NCI-H2107 (cell line): ENCODE measurements at regions not wholly inside any gene's neighbourhood (a gene's known extent, or its start where the extent isn't known, plus 50 kb on each side); places are given as distances from the start of the nearest gene placed in this dataset.
"Not testable (repeated sequence)": the region's sequence is repeated elsewhere in the genome, so short reads cannot be mapped to it uniquely, and the experiment has no call there.

Experiments used
- DNase-seq: peaks from one replicate; lab custom pipeline; 2025; lab: John Stamatoyannopoulos, UW

DNA sequence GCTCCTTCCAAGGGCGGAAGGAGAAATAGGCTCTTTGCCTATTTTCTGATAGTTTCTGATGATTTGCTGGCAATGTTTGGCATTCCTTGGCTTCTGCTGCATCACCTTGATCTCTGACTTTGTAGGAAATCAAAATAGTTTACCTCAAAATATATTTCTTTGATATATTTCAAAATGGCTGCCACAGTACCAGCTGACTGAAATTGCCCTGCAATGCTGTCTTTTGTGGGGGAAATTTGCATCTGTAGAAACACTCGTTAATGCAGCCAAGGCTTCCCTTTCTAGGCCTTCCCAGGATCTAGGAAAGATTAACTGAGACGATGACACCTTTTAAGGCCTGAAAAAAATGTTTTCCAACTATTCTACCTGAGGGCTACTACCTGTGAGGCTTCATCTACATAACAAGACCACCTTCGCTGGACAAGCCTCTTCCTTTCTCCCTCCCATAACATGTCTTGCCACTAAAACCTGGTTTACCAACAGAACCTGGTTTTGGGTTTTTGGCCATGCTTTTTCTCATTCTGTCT, 212.8 kb upstream of the SSTR1 start:
- DNase-seq: no peak

DNA sequence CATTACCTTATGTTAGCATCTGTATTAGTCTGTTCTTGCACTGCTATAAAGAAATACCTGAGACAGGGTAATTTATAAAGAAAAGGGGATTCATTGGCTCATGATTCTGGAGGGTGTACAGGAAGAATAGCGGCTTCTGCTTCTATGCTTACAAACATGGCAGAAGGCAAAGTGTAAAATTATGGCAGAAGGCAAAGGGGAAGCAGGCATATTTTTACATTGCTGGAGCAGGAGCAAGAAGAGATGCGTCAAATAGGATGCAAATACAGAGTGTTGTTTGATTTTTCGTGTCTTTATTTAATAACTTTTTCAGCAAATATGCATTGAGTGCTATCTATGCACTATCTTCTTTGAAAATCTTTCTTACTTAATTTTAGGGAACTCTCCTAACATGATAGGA, 210.7 kb upstream of the SSTR1 start:
- DNase-seq: no peak

DNA sequence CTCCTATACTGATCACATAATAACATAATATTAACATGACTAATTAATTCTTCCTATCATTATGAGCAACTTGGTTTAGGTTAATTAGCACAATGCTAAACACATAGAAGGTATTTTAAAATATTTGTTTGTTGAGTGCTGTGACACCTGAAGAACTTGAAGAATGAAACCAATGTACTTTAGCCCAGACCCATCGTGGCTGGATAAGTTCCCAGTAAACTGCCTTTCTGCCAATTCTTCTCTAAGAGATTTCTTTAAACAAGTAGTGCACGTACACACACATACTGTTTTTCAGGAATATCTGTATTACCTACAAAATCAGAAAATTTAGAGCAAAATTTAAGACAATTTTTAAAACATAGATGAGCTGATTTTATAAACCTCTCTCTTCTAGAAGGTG, 207.4 kb upstream of the SSTR1 start:
- no peak for DNase-seq

DNA sequence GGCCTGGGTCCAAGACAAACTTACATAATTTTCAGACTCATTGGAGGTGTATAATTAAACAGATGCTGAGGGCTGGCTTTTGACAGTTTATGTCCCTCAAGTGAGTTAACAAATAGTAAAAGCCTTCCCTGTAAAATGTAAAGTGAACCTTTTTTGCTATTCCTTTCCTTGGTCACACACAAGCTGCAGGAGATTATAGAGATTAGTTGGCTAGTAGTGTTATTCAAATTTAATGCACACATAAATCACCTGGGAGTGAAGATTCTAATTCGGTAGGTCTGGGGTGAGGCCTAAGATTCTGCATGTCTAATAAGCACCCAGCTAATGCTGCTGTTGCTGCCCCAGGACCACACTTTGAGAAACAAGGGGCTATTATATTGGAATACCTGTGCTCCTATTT, 206.2 kb upstream of the SSTR1 start:
- no peak for DNase-seq

DNA sequence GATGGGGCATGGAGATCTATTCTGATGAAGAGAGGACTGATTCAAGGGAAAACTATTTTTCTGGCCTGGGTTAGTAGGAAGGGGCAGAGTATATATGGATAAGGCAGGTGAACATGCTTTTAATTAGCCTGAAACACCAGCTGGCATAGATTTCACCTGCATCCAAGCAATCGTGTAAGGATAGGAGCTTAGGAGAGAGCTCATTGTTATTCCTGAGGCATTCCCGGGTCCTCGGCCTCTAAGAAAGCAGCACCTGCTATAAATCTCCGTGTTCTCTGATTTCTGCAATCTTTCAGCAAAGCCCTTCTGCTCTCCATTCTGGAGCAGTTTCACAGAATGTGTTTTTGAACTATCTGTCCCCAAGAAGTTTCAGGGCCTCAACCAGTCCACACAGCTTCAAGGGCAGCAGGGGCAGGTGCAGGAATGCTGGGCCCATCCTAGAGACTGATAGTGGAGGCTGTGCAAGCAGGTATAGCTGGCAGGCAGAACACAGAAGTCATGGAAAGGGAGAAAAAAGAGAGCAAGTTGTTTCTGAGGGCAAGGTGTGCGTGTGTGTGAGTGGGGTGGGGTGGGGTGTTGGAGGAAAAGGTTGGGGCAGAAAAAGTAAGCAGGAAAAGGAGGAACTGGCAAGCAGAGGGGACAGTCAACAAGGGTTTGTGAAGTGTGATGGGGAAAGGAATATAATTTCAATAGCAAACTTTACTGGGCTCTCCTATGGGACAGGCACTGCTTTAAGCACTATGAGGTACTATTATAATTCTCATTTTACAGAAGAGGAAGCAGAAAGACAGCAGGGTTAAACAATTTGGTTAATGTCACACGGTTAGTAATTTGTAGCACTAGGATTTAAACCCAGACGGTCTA, 203.7 kb upstream of the SSTR1 start:
- no peak for DNase-seq

DNA sequence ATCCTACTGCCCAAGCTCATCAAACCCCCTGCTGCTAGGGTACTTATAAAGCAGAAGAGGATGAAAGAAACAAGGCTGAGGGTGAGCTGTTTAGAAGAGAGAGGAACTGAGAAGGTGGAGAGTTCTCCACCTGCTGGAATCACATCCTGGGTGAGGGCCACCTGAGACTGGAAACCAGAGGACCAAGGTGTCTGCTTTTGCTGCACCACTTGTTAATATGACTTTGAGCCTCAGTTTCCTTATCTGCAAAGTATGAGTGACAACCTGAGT, 203.2 kb upstream of the SSTR1 start:
- no peak for DNase-seq

DNA sequence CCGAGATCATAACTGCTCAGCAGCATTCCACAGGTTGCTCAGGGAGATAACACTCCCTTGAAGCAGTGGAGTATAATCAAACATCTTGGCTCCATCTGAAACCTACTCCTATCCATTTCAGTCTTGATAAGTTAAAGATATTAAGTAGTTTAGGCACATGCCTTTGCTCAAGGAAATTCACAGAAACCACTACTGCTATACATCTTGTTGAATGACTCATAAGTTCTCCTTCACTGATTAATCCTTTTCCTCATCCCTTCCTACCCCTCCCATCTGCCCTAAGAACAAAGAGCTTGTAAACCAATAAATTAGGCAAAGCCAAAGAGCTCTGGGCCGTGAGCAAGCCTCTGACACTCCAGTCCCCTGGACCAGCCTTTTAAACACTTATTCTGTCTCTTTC, 196.5 kb upstream of the SSTR1 start:
- not testable (repeated sequence) for DNase-seq

DNA sequence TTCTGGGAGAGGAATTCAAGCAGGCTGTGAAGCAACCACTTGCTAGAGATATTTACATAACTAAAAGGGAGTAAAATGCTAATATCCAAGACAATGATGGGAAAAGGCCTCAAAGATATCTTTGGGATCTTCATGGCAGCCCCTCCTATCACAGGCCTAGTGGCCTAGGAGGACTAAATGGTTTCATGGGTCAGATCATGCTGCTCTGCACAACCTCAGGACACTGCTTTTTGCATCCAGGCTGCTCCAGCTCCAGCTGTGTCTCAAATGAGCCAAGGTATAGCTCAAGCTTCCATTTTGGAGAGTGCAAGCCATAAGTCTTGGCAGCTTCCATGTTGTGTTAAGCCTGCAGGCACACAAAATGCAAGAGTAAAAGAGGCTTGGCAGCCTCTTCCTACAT, 195.6 kb upstream of the SSTR1 start:
- no peak for DNase-seq

DNA sequence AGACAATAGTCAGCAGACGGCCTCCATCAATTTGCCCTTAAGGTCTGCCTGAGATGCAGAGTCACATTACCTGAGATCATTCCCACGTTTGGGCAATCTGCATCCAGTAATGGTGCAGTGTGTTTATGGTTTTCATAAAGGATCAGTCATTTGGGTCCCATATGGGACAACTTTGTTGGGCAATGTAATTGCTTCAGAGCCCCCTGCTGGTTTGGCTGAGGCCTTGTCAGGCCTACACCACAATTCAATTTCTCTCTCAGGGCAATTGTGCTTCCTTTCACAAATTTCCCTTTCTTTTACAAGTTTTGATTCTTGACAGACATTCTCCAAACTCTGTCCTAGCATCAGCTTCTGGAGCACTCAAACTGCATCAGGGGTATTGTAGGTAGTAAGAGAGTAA, 191.2 kb upstream of the SSTR1 start:
- no peak for DNase-seq

DNA sequence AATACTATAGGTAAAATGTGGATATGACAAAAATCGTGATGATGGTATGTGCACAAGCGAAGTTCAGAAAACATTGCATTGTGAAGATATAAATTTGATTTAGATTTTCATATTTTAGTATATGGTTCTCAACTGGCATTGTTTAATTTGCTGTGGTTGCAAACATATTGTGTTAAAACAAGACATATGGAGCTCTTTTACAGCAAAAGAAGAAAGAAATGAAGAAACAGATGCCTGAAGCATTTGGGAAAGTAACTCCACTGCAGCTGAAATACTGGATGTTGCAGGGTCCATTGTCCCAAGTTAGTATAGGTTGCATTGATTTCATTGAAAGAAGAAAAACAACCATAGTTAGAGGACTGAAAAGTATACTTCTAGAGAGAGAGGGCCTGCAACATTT, 185.8 kb upstream of the SSTR1 start:
- DNase-seq: no peak

DNA sequence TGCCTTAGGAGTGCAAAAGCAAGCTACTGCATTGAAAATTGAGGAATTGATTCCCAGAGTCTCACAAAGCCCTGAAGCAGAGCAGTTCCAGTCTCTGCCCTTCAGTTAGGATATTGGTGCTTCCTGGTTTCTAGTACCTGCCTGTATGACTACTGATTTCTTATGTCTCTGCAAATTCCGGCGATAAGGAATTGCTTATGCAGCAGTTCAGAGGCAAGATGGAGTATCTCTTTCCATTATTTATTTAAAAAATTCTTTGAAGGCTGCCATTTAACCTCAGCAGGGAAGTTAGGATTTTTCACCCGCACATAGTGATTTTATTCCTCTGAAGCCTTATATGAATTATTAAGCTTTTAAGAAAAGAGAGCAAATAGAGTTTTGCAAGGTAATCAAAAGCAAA, 184.9 kb upstream of the SSTR1 start:
- no peak for DNase-seq

DNA sequence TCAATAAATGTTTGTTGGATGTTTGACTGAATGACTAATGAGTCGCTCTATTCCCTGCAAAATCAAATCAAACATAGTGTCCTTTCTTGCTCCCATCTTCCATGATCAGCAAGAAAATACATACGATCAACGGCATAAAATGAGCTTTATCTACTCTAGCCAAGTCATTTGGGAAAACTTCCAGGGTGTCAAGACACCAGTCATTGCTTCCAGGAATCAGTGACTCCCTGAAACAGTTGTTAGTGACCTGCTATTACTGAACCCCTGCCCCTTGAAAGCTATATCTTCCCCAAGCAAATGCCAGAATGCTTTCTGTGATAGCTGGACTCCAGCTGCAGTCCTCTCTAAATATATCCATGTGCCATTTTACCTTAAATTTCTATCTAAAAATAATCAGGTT, 169.5 kb upstream of the SSTR1 start:
- DNase-seq: no peak

DNA sequence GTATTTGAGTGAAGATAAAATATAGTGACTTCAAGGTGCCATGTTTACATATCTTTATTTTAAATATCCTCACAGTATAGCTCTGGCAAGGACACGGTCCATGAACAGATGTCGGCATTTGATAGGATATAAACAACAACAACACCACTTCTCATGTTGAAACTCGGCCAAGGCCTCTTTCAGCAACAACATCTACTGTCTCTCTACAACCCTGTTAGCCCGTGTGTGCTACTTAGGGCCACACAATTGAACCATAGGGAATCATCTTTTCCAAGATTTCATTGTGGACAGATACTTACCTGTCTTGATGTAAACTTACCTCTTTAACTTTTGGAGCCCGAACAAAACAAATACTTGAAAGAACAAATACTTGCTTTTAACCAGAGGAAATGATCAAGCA, 168.7 kb upstream of the SSTR1 start:
- DNase-seq: no peak

DNA sequence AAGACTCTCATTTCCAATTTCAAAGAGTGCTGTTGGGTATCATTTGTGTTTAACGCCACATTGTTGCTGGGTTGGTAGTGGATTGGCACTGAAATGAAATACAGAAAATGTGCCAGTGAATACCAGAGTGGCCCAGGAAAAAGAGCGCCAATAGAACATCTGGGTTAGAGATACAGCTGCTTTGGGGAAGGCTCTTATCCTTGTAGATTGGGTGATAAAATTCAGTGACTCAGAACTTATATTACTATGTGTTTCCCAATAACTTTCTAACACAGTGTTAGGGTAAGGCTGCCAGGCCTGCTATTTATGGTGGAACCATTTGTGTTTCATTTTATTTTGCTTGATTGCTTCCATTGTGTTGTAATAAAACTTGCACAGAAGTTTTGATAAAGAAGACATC, 168.2 kb upstream of the SSTR1 start:
- DNase-seq: no peak

DNA sequence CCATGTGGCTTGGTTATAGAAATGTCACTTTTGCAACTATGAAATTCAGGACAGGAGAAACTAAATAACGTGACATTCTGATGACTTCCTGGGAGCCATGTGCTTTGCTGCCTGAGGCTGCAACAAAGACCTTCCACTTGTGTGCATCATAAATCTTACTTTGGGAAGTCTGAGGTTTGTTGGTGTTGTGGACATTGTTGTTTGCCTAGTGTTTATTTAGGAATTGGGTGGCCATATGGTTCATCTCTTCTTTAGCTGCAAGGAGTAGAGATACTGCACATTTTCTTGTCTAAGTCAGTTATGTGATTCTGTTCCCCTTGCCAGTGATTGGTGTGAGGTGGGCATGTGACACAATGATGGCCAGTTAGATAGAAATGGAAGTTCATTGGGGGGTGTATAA, 167.3 kb upstream of the SSTR1 start:
- no peak for DNase-seq

DNA sequence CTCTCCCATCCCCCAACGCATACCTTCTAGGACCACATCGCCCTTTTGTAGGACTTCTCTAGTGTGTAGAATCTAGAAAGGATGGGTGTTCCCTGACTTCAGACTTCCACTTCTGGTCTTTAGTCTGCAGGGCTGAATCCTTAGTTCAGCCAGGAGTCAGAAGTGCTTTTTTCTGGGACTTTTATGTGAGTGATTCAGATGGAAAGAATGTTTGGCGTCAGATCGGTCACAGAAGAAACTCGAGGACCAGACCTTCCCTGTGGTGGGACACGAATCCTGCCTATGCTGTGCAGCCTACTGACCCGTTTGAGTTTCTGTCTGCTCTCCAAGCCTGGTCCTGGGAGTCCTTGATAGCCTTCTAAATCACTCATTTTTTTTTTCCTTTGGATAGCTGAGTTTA, 165.4 kb upstream of the SSTR1 start:
- no peak for DNase-seq

DNA sequence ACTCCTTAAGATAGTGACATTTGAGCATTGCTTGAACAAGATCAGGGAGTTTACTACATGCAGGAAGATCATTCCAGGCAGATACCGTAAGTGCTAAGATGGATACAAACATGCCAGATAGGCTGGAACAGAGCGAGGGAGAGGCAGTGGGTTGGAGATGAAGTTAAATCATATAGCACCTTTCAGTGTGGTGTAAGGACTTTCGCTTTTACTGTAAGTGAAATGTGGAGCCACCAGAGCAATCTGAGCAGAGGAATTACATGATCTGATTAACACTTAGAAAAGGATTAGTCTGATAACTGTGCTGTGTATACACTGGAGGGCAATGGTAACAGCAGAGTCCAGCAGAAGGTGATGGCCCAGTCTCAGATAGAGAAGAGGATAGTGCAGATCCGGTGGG, 163.0 kb upstream of the SSTR1 start:
- DNase-seq: no peak

DNA sequence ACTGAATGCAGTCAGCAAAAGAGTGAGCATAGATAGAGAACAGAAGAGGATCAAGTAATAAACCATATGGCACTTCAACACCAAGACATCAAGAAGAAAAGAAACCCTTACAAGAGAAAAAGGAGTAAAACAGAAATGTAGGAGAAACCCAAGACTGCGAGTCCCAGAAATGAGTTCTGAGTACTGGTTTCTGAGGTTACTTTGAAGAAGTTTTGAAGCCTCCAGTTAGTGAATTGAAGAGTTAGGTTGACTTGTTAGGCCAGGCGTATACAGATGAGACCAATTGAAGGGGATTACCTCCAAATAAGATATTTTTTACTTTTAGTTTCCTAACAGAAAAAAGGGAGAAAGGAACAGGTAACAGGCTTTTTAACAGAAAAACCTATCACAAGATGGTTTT, 162.2 kb upstream of the SSTR1 start:
- DNase-seq: no peak

DNA sequence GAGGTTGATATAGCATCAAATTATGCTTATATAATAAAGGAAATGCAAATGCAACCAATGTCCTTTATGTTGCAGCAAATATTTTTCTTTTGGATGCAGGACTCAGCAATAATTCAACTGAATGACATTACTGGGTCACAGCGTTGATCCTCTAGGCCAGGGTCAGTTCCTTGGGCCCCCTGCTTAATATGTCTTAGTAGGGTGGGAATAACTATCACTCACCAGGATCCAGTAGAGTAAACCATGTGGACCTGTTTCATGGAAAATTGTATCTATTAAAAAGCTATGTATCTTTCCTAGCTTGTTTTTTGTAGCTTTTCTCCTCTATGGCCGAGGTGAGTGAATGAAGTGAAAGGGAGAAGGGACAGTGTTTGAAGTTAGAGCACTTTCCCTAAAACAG, 161.5 kb upstream of the SSTR1 start:
- DNase-seq: no peak

DNA sequence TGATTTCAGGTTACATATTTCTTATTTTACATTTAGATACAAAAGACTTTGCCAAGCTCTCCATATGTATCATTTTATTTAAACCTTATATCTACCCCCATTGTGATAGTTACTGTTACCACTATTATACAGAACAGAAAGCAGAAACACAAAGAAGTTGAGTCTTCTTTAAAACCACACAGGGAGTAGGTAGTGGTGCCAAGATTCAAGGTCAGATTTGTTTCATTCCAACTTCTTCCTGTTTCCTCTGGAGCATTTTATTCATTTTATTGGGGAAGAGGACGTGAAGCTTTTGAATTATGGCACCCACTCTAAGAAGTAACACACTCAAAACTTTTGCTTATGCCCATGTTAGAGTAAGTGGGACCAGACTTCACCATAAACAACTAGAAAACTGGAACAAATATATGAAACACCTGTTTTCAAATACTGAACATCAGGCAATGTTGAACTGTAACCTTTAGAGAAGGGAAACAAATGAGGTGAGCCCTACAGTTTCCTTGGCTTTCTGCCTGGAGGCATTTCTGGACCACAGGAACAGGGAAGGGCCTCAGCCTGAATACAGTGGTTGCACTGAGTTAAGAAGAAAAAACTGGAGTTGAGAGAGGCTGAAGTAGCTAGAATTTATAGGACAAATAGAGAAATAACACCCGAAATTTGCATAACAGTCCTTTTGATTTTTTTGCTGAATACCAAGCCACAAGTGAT, 160.4 kb upstream of the SSTR1 start:
- DNase-seq: no peak

DNA sequence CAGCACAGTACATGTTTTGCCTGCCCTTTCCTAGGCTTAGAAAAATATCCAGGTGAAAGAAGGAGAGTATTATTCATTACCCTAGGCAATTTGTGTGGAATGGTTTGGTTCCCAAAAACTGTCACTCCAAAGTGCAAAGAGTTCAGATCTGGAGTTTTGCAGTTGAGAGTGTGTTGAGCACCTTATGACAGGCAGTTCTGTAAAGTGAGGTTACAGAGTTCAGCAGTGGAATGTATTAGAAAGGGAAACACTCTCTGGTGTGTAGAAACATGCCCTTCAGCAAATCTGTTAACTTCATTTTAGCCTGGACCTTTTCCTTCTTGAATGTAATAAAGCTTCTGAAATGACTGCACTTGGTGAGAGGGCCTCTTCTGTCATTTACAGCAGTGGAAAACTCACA, 154.0 kb upstream of the SSTR1 start:
- no peak for DNase-seq

DNA sequence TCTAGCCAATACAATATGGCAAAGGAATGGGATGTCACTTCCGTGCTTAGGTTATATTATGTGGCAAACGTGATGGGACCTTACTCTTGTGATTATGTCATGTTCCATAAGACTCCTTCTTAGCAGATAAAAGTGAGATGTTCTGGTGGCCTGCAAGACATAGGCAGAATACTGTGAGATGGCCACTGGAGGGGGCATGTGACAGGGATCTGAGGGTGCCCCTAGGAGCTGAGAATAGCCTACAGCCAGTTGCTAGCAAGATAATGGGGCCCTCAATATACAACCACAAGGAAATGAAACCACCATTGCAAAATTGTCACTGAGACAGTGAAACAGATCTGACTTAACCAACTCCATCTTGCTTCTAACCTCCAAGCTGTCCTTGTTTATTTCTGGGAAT, 151.4 kb upstream of the SSTR1 start:
- DNase-seq: no peak

DNA sequence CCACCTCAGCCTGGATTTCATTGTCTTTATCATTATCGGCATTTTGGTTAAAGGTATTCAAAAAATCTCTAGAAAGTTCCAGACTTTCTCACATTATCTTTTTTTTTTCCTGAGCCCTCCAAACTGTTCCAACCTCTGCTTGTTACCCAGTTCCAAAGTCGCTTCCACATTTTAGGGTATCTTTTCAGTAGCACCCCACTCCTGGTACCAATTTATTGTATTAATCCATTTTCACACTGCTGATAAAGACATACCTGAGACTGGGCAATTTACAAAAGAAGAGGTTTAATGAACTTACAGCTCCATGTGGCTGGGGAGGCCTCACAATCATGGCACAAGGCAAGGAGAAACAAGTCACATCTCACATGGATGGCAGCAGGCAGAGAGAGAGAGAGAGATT, 145.5 kb upstream of the SSTR1 start:
- DNase-seq: not testable (repeated sequence)
